ENCODE measurements at regions not wholly inside any gene's neighbourhood (a gene's known extent, or its start where the extent isn't known, plus 50 kb on each side); places are given as distances from the start of the nearest gene placed in this dataset.
A peak's percentile ranks its signal among the peaks of the same experiment; 100 is the strongest.

DNA sequence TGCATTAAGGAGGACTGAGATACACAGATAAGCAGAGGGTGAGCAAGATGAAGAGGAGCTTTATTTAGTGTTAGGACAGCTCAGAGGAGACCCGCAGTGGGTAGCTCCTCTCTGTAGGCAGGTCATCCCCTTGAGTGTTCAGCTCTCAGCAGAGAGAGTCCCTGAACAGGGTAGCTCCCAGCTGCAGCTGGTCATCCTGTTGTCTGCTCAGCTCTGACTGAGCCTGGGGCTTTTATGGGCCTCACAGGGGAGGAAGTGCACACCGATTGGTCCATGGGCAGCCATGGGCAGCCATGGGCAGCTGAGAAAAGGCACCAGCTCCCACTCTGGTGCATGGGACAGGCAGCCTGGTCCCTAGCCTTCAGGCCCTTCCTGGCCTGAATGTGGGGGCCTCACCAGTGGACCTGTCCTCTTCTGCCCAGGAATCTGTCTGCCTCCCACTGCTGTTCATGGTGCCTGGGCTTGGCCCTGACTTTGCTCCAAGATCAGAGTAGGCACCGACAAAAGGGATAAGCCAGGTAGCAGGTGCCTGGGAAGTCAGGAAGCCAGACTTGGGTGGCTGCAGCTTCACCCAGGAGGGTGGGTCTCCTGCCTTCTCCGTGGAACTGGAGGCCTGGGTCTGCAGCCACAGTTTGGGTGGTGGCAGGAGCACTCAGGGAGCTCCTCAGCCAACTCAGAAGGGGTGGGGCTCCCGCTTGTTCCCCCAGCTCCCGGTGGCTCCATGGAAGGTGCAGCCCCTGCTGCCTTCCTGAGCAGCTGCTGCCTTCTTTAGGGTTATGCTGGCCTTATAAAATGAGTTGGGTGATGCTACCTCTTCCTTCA is 54.7 kb downstream of the MYEOV start:
- no peak for DNase-seq

DNA sequence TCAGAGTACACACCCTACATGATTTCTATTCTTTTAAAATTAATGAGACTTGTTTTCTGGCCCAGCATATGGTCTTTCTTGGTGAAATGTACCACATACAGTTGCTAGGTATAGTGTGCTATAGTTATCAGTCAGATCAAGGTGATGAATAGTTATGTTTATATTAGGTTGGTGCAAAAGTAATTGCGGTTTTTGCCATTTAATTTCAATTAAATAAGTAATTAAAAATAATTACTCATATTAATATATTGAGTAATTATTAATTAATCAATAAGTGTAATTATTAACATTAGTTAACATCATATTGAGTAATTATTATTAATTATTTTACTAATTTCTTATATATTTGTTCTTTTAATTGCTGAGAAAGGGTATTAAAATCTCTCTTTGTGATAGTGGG is 56.1 kb downstream of the MYEOV start:
- no peak for DNase-seq

DNA sequence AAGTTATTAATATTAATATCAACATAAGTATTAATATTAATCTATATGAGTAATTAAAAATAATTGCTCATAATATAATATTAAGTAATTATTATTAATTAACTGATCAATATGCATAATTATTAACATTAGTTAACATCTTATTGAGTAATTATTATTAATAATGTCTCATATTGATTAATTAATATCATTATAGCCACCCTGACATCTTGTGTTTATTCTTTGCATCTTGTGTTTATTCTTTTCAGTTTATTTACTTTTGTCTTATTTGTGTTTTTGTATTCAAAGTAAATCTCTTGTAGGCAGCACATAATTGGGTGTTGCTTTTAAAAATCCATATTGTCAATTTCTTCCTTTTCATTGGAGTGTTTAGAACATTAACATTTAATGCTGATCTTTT is 56.6 kb downstream of the MYEOV start:
- DNase-seq, result no peak

DNA sequence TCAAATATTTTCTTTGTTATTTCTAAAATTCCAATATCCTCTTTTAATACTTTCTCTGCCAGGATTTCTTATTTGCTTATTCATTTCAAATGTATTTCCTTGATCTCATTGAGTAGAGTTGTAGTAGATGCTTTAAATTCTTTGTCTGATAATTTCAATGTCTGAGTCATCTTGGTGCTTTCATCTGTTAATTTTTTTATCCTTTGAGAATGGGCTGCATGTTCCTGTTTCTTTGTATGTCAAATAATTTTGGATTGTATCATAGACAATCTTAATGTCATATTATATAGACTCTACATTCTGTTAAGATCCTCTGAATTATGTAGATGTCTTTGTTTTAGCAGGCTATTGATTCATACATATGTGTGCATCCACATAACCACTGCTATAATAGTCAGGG is 57.5 kb downstream of the MYEOV start:
- DNase-seq, result no peak

DNA sequence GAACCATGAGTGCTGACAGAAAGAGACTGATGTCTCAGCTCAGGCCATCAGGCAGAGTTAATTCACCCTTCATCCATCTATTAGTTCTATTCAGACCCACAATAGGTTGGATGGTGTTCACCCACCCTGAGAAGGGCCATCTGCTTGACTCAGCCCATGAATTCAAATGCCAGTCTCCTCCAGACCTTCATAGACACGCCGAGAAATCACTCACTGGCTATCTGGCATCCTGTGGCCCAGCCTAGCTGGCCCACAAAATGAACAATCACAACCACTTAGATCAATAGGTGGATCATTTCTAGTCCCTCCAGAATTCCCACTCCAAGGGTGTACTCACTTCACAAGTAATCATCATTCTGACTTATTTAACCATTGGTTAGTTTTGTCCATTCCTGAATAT is 58.2 kb downstream of the MYEOV start:
- no peak for DNase-seq

DNA sequence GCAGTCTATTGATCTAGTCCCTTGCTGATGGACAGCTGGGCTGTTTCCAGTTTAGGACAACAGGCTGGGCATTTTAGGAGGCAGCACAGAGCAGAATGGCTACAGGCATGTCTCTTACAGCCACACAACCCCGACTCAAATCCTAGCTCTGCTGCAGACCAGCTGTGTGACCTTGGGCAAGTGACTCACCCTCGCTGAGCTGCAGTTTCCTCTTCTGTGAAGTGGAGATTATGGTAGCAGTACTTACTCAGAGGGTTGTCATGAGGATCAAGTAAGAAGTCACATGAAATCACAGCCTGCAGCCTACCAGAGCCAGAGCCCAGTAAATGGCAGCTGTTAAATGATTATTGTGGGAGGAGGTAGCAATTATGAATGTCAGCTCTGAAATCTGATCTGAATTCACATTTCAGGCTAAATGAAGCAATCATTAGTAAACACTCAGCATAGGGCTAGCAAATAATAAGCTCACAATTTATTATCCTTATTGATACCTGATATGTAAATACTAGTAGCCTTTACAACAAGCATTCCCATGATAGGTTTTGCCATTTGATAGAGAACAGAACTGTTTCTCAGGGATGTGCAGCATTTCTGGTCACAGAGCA is 58.9 kb downstream of the MYEOV start:
- DNase-seq, result peak in 1 of 3 experiments; percentile 67

DNA sequence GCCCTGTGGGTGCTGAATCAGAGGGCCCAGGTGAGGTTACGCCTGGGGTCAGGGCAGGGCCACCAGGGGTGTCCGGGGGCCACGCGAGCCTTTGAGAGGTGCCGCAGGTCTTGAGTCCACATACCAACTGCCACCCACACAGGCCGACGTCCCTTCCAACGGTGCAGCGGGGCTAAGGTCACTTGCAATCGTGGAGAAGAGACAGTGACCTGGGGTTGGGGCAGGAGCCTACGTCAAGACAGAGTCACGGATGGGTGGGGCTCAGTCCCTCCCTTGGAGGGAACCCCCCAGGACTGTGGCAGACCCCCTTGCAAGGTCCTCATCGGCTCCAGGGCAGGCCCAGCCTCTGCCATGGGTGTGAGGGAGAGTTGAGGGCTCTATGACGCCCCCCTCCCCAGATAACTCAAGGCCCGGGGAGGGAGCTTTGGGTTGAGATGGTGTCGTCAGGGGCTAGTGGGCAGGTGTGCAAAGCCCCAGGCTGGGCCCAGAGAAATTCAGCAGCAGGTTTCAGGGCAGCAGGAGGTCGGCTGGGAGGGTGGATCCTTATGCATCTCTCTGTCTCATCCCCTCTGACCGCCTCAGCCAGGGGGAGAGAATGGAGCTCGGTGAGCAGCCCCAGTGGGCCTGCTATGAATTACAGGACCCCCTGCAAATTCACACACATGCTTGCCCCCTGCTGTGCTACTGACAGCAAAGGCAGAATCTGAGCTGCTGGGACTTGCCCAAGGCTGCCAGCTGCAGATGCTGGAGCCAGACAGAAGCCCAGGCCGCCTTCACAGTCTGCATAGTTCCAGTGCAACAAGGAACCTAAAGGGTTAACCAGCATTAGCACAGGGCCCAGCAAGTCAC is 60.0 kb downstream of the MYEOV start:
- peak in 1 of 3 experiments; percentile 19 for DNase-seq

DNA sequence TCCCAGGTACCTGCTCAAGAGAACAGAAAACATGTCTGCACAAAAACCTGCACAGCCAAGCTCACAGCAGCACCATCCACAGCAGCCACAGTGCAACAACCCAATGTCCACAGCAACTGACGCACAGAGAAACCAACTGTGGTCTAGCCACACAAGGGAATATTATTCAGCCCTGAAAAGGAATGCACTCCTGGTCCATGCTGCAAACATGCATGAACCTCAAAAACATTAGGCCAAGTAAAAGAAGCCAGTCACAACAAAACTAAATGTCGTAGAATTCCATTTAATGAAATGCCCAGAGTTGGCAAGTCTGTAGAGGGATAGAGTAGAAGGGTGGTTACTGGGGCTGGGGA is 60.6 kb downstream of the MYEOV start:
- no peak for DNase-seq

DNA sequence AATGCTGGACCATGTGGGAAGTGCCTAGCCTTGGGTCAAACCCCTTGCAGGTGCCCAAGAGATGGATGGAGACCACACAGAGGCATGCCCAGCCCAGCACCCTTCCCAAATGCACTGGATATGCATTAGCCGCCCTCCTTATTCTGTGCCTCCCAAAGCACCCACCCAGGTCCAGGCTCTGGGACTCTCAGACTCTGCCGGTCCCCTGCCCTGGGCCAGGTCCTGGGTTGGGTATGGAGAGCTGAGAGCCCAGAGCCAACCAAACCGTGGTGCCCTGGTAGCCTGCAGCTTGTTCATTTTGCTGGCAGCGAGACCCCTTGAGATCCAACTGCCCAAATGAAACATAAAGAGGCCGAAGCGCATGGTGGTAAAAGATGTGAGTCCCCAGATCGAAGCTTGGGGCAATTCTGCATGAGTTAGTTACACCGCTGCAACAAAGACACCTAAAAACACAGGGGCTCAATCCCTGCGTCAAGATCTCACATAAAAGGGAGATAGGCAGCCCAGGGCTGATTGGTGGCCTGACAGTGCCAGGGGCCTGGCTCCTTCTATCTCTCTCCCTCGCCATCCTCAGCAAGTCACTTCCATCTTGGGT is 61.5 kb downstream of the MYEOV start:
- DNase-seq, result no peak

DNA sequence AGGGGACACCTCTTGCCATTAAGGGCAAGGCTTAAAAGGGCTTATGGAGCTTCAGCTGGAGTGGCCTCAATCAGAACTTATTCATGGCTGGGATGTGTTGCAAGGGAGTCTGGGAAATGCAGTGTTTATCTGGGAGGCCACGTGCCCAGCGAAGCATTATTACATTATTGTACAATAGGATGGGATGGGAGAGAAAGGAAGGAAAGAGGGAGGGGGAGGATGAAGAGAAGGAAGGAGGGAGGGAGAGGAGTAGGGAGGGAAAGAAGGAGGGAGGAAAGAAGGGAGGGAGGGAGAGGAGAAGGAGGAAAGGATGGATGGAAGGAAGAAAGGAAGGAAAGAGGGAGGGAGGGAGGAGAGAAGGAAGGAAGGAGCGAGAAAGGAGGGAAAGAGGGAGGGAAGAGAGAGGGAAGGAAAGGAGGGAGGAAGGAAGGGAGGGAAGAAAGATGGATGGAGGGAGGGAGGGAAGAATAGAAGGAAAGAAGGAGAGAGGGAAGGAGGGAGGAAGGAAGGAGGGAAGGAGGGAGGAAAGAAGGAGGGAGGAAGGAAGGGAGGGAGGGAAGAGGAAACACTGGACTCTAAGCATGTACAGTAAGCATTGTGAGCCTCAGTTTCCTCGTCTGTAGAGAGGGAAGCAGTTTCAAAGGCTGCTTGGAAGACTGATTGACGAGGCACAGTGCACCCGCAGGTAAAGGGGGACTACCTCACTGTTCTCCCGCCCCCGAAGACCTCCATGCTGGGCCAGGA is 62.2 kb downstream of the MYEOV start:
- no peak for DNase-seq

DNA sequence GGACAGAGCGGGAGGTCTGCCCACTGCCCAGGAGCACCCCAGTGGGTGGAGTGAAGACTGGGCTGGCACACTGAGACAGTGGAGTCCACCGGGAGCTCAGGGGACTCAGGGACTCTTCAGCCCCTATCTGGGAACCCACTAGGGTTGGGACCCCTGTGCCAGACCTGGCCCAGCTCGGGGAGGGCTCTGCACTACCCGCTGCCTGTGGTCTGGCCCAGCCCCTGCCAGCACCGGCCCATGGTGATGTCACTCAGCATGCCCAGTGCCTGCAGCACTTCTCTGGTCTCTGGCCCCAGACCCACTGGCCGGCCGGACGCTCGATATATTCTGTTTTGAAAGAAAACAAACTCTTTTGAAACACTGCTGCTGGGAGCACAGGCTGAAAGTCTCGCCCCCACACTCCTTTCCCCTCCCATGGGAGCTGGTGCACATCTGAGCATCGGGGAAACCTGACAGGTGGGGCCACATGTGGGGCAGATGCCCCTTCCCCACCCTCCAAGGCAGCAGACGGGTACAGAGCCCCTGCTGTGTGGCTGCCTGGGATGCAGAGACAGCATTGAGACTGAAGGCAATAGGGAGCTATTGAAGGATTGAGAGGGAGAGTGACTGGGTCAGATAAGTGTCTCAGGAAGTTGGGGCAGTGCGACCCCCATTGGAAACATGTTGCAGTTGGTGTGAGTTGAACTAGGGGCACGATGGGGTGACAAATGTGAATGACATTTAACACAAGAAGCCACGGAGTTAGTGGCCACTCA is 62.9 kb downstream of the MYEOV start:
- no peak for DNase-seq

DNA sequence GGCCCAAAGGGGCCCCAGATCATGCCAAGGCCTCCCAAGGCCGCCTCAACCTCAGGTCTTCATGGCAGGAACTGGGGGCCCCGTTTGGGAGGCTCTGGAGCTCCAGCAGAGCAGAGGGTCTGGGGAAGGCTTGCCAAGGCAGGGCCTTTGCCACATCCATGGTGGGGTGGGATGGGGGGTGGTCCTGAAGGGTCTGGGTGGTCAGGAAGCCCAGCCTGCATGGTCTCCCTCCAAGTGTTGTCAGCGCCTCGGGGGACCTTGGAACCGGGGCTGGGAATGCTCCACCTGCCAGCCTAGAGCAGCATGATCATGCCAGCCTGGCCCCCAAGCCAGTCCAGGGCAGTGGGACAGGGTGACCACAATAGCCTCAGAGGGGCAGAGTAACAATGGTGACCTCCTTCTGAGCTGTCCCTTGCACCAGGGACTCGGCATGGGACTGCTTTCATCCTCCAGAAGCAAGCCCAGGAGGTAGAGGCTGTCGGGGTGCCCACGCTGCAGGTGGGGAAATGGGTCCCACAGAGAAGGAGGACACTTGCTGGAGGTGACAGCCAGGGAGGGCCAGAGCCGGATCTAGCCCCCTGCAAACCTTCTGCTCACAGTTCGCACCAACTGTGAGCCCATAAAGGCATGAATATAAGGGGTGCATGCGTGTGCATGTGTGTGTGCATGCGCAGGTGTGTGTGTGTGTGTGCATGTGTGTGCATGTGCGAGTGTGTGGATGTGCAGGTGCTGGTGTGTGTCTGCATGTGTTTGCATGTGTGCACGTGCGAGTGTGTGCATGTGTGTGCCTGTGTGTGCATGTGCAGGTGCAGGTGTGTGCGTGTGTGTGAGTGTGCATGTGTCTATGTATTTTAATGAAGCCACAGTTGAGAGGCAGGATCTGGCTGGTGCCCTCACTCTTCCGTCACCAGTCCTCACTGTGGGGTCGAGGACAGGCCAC is 63.8 kb downstream of the MYEOV start:
- no peak for DNase-seq

DNA sequence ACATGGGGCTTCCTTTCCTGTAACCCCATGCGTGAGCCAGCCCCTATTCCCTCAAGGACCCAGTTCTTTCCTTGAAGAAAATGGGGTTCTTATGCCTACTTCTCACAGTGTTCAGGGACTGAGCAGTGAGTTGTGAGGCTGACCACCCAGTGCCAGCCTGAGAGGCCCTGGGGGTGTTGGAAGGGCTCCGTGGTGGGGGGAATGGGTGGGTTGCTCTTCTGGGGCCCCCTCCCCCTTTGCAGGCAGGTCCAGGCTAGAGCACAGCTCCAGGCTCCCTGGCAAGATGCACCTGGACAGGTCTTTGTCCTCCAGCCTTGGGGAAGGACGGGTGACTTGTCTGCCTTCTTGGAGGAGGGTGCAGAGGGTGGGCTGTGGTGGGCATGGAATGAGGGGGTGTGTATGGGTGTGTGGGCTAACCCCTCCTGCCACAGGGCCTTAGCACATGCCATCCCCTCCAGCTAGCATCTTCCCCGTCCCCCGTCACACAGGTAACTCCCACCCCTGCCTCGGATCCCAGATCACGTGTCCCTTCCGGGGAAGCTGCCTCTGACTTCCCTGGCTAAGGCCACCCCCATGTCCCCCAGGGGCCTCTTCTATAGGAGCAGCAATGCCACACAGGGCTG is 64.6 kb downstream of the MYEOV start:
- DNase-seq, result no peak

DNA sequence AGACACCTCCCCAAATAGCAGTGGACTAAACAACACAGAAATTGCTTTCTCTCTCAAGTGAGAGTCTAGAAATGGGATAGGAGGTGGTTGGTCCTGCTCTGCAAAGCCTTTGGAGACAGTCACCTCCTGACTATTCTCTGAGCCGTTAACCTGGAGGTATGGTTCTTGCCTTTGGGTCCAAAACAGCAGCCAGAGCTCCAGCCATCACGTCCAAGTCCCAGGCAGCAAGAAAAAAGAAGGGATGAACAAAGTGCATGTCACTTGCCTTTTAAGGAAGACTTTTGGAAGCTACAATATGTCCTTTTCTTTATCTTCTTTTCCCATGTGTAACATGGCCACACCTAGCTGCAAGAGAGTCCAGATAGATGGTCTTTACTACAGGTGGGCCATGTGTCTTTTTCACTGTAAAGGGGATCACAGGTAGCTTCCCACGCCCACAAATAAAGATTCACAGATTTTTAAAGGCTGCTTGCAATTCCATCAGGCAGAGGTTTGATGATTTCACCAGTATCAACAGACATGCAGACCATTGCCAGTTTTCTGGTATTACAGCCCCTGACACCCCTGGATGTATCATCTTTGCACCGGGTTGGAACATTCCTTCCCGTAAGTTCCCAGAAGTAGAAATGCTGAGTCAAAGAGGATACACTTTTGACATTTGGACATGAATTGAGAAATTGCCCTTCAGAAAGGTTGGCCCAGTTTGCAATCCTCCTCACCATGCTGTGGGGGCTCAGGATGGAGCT is 66.0 kb downstream of the MYEOV start:
- no peak for DNase-seq

DNA sequence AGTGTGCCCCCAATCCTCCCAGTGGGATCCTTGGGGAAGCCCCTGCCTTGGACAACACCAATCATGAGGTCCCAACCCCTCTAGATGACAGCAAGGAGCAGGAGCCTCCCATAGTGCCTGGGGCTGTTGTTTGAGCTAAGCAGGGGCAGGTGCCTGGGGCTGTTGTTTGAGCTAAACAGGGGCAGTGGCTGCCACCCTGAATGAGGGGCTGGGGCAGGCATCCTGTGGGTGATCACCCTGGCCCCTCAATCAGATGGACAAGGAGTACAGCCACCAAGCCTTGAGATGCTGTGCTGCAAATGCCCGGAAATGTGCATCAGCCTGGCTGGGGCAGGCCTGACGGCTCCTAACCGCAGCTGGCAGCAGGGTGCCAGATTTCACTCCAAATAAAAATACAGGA is 66.7 kb downstream of the MYEOV start:
- DNase-seq, result no peak

DNA sequence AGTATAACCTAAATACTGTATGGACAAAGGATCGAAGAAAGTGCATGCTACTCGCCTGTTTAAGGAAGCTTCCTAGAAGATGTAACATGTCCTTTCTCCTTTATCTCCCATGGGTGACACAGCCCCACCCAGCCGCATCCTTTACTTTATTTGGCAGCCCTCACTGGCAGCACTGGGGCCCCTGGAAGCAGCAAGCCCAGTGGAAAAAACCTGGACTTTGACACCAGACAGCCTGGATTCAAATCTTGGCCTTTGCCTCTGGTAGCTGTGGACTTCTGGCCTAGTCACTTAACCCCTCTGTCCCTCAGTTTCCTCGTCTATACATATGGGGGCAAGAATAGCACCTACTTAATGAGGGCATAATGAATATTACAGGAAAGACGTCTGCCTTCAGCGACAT is 67.1 kb downstream of the MYEOV start:
- DNase-seq, result no peak

DNA sequence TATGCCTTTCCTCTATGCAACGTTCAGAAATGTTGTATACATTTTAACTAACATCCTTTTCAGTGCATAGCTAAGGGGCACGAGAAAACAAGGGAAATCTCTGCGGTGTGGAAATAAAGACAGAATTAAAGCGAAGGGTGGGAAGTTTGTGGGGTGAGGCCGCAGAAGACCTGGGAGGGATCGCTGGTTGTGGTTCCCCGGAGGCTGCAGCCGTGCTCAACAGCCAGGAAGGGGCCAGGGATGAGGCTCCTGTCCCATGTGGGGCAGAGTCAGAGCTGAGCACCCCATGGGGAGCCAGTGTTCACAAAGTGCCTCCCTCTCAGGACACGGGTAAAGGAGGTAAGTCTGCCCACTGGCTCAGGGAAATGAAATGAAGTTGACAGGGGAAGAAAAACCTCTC is 67.5 kb downstream of the MYEOV start:
- no peak for DNase-seq

DNA sequence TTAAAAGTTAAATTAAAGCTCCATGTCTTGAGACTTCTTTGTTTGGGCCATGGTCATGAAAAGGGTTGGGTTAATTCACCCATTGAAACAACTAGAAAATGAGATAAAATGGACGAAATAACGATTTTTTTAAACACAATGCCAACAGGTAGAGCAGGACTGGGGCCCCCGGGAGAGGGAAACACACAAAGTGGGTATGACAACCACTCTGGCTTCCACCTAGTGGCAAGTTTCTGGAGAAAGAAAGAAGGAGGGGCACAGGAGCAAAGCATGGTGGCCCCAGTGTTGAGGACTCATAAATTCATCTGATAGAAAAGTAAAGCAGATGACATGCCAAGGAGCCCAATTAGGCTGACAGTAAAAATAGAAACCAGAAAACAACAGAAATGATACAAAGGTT is 68.4 kb downstream of the MYEOV start:
- no peak for DNase-seq

DNA sequence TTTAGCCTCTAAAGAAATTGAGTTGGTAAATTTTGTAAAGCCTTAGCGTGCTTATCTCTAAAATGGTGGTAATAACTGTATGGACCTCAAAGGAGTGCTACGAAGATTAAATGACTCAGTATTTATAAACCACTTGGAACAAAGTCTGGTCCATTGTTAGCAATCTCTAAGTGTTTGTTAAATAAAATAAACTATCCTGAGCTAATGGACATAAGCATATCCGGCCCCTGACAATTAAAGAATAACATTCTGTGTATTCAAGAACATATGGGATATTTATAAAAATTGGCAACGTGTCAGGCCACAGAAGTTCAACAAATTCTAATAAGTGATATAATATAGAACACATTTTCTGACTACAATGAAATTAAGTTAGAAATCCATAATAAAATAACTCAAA is 71.0 kb downstream of the MYEOV start:
- peak in 1 of 3 experiments; percentile 21 for DNase-seq

DNA sequence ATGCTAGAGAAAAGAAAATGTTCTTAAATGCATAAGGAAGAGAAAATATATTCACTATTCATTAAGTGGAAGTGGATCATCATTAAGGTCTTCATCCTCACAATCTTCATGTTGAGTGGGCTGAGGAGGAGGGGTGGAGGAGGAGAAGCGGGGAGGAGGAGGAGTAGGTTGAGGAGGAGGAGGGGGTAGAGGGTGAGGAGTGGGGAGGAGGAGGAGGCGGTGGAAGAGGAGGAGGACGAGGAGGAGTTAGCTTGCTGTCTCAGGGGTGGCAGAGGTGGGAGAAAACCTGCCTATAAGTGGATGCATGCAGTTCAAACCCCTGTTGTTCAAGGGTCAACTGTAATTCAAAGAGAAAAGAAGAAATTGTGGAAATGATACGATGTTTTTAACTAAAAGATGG is 71.6 kb downstream of the MYEOV start:
- DNase-seq, result no peak

Measured in NCI-H1417 (cell line).